BLaER1 (cell line): ENCODE measurements at regions not wholly inside any gene's neighbourhood (a gene's known extent, or its start where the extent isn't known, plus 50 kb on each side); places are given as distances from the start of the nearest gene placed in this dataset.
"Not testable (repeated sequence)": the region's sequence is repeated elsewhere in the genome, so short reads cannot be mapped to it uniquely, and the experiment has no call there.

ENCODE experiments used
- H3K27ac ChIP-seq: shearing (Covaris generic); formaldehyde crosslinking; 2 replicates; pipeline ENCODE4 v1.8.1; 2022
- H3K27me3 ChIP-seq: shearing (Covaris generic); formaldehyde crosslinking; 2 replicates; pipeline ENCODE4 v1.8.1; 2022
- H3K36me3 ChIP-seq: shearing (Covaris generic); formaldehyde crosslinking; 2 replicates; pipeline ENCODE4 v1.8.1; 2022
- H3K4me1 ChIP-seq: shearing (Covaris generic); formaldehyde crosslinking; 2 replicates; pipeline ENCODE4 v1.8.1; 2022
- H3K4me2 ChIP-seq: shearing (Covaris generic); formaldehyde crosslinking; 2 replicates; pipeline ENCODE4 v1.8.1; 2022
- H3K4me3 ChIP-seq: shearing (Covaris generic); formaldehyde crosslinking; 2 replicates; pipeline ENCODE4 v1.8.1; 2022
- H3K9ac ChIP-seq: shearing (Covaris generic); formaldehyde crosslinking; 2 replicates; pipeline ENCODE4 v1.8.1; 2022
- H3K9me3 ChIP-seq: shearing (Covaris generic); formaldehyde crosslinking; 2 replicates; pipeline ENCODE4 v1.8.1; 2022
- H4K20me1 ChIP-seq: shearing (Covaris generic); formaldehyde crosslinking; 2 replicates; pipeline ENCODE4 v1.8.1; 2022
- Cebpa-rat ChIP-seq: shearing (Covaris generic); IDR thresholded peaks from 2 replicates; pipeline ENCODE4 v1.8.1; 2022

- H3K9ac ChIP-seq: no peak overlapping the region
- no peaks in the 10 kb centered on the region for H3K36me3 ChIP-seq
- no peak overlapping the region for H3K4me3 ChIP-seq
- TF ChIP-seq Cebpa-rat: no peak
- H3K27ac ChIP-seq: no peak overlapping the region
- H3K27me3 ChIP-seq: no peaks in the 10 kb centered on the region
- H4K20me1 ChIP-seq: no peaks in the 10 kb centered on the region
- no peaks in the 10 kb centered on the region for H3K4me1 ChIP-seq
- H3K4me2 ChIP-seq: no peak overlapping the region
- H3K9me3 ChIP-seq: peaks cover 9% of the 10 kb centered on the region
Measured at GRCh38 chr3:151675858-151676615, 57.7 kb upstream of the AADACL2 start.

GRCh38 chr3:151673974-151674373 is 59.8 kb upstream of the AADACL2 start:
- H3K9me3 ChIP-seq: peaks cover 5% of the 10 kb centered on the region; the same call in 1 of the 2 replicates
- no peak for TF ChIP-seq Cebpa-rat
- no peak overlapping the region for H3K9ac ChIP-seq
- H3K27me3 ChIP-seq: no peaks in the 10 kb centered on the region
- no peak overlapping the region for H3K27ac ChIP-seq
- H4K20me1 ChIP-seq: no peaks in the 10 kb centered on the region
- no peak overlapping the region for H3K4me2 ChIP-seq
- H3K4me1 ChIP-seq: no peaks in the 10 kb centered on the region
- no peaks in the 10 kb centered on the region for H3K36me3 ChIP-seq
- no peak overlapping the region for H3K4me3 ChIP-seq

GRCh38 chr3:151667762-151668161 is 66.0 kb upstream of the AADACL2 start:
- H3K27ac ChIP-seq, H4K20me1 ChIP-seq, H3K27me3 ChIP-seq, H3K4me3 ChIP-seq, H3K9ac ChIP-seq, H3K4me1 ChIP-seq, H3K9me3 ChIP-seq, H3K4me2 ChIP-seq, H3K36me3 ChIP-seq: not testable (repeated sequence)

GRCh38 chr3:151660885-151661284 is 72.8 kb upstream of the AADACL2 start:
- no peak overlapping the region for H3K4me3 ChIP-seq
- TF ChIP-seq Cebpa-rat: no peak
- H3K9ac ChIP-seq: no peak overlapping the region
- no peaks in the 10 kb centered on the region for H3K4me1 ChIP-seq
- H3K9me3 ChIP-seq: no peaks in the 10 kb centered on the region
- H3K27me3 ChIP-seq: no peaks in the 10 kb centered on the region
- H3K27ac ChIP-seq: no peak overlapping the region
- H3K36me3 ChIP-seq: no peaks in the 10 kb centered on the region
- no peaks in the 10 kb centered on the region for H4K20me1 ChIP-seq
- no peak overlapping the region for H3K4me2 ChIP-seq

- Histone ChIP-seq H3K4me2 (no peak overlapping the region), H3K9ac (no peak overlapping the region), H3K27ac (no peak overlapping the region), H3K36me3 (no peaks in the 10 kb centered on the region), H3K4me1 (no peaks in the 10 kb centered on the region), H3K9me3 (no peaks in the 10 kb centered on the region), H3K4me3 (no peak overlapping the region), H4K20me1 (no peaks in the 10 kb centered on the region), H3K27me3 (no peaks in the 10 kb centered on the region)
- no peak for TF ChIP-seq Cebpa-rat
Measured at GRCh38 chr3:151644986-151645385, 88.7 kb upstream of the AADACL2 start.

- Histone ChIP-seq H4K20me1 (no peaks in the 10 kb centered on the region), H3K36me3 (no peaks in the 10 kb centered on the region), H3K4me1 (peaks cover 4% of the 10 kb centered on the region; the same call in 1 of the 2 replicates), H3K27me3 (no peaks in the 10 kb centered on the region), H3K27ac (no peak overlapping the region), H3K9ac (no peak overlapping the region), H3K4me2 (no peak overlapping the region), H3K4me3 (no peak overlapping the region), H3K9me3 (no peaks in the 10 kb centered on the region)
- no peak for TF ChIP-seq Cebpa-rat
Measured at GRCh38 chr3:151644020-151644620, 89.6 kb upstream of the AADACL2 start.

GRCh38 chr3:151639418-151639740 is 94.3 kb upstream of the AADACL2 start:
- H3K9me3 ChIP-seq: no peaks in the 10 kb centered on the region
- no peaks in the 10 kb centered on the region for H4K20me1 ChIP-seq
- H3K4me3 ChIP-seq: no peak overlapping the region
- no peak for TF ChIP-seq Cebpa-rat
- no peak overlapping the region for H3K4me2 ChIP-seq
- no peak overlapping the region for H3K27ac ChIP-seq
- H3K27me3 ChIP-seq: no peaks in the 10 kb centered on the region
- H3K4me1 ChIP-seq: peaks cover 15% of the 10 kb centered on the region; the same call in 1 of the 2 replicates
- no peaks in the 10 kb centered on the region for H3K36me3 ChIP-seq
- no peak overlapping the region for H3K9ac ChIP-seq

- H3K36me3 ChIP-seq: no peaks in the 10 kb centered on the region
Measured at GRCh38 chr3:151638555-151639417, 94.9 kb upstream of the AADACL2 start.

GRCh38 chr3:151635905-151636304 is 97.8 kb upstream of the AADACL2 start:
- H3K4me2 ChIP-seq: no peak overlapping the region
- no peak overlapping the region for H3K9ac ChIP-seq
- H3K27ac ChIP-seq: no peak overlapping the region
- no peak overlapping the region for H3K4me3 ChIP-seq
- no peaks in the 10 kb centered on the region for H3K27me3 ChIP-seq
- no peaks in the 10 kb centered on the region for H3K36me3 ChIP-seq
- H3K4me1 ChIP-seq: peaks cover 15% of the 10 kb centered on the region; the same call in 1 of the 2 replicates
- no peaks in the 10 kb centered on the region for H4K20me1 ChIP-seq
- H3K9me3 ChIP-seq: no peaks in the 10 kb centered on the region
- no peak for TF ChIP-seq Cebpa-rat

More at GRCh38 chr3:151638555-151639417, 94.9 kb upstream of the AADACL2 start:
- no peak overlapping the region for H3K27ac ChIP-seq
- no peak overlapping the region for H3K4me3 ChIP-seq
- H3K4me2 ChIP-seq: 0 out of 2 replicates have a peak overlapping the region, but pooled peaks have one; percentile 17
- H4K20me1 ChIP-seq: no peaks in the 10 kb centered on the region
- peaks cover 15% of the 10 kb centered on the region; the same call in 1 of the 2 replicates for H3K4me1 ChIP-seq
- H3K9ac ChIP-seq: no peak overlapping the region
- no peaks in the 10 kb centered on the region for H3K9me3 ChIP-seq
- no peaks in the 10 kb centered on the region for H3K27me3 ChIP-seq
- no peak for TF ChIP-seq Cebpa-rat

GRCh38 chr3:151631946-151632345 is 101.8 kb upstream of the AADACL2 start:
- Histone ChIP-seq H3K9ac (no peak overlapping the region), H3K27ac (no peak overlapping the region), H3K4me2 (no peak overlapping the region), H3K27me3 (no peaks in the 10 kb centered on the region), H3K9me3 (no peaks in the 10 kb centered on the region), H3K4me1 (no peaks in the 10 kb centered on the region), H3K4me3 (no peak overlapping the region), H4K20me1 (no peaks in the 10 kb centered on the region), H3K36me3 (no peaks in the 10 kb centered on the region)
- no peak for TF ChIP-seq Cebpa-rat
